ENCODE measurements at regions not wholly inside any gene's neighbourhood (a gene's known extent, or its start where the extent isn't known, plus 50 kb on each side); places are given as distances from the start of the nearest gene placed in this dataset.

GRCh38 chr22:48557473-48557872 is 1270.2 kb downstream of the BRD1 start:
- ATAC-seq: no peak
- TF ChIP-seq ZFP3 (CRISPR knock-in tag; IDR thresholded peaks at IDR 0.05) (no peak), BACH2 (CRISPR knock-in tag; IDR thresholded peaks at IDR 0.05; ENCODE audit: borderline replicate concordance) (no peak), POU6F1 (CRISPR knock-in tag; IDR thresholded peaks at IDR 0.05; ENCODE audit: borderline replicate concordance, low read depth) (no peak), ZFP30 (CRISPR knock-in tag; IDR thresholded peaks at IDR 0.05) (no peak), PATZ1 (CRISPR knock-in tag; IDR thresholded peaks at IDR 0.05; ENCODE audit: borderline replicate concordance) (no peak), TOX (CRISPR knock-in tag; IDR thresholded peaks at IDR 0.05; ENCODE audit: borderline replicate concordance) (no peak)
- TF ChIP-seq, protein P1, sequence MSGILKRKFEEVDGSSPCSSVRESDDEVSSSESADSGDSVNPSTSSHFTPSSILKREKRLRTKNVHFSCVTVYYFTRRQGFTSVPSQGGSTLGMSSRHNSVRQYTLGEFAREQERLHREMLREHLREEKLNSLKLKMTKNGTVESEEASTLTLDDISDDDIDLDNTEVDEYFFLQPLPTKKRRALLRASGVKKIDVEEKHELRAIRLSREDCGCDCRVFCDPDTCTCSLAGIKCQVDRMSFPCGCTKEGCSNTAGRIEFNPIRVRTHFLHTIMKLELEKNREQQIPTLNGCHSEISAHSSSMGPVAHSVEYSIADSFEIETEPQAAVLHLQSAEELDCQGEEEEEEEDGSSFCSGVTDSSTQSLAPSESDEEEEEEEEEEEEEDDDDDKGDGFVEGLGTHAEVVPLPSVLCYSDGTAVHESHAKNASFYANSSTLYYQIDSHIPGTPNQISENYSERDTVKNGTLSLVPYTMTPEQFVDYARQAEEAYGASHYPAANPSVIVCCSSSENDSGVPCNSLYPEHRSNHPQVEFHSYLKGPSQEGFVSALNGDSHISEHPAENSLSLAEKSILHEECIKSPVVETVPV (CRISPR knock-in tag; IDR thresholded peaks at IDR 0.05): no peak

GRCh38 chr22:48556751-48557150 is 1270.9 kb downstream of the BRD1 start:
- ATAC-seq: no peak
- no peak for TF ChIP-seq ZFP30 (CRISPR knock-in tag; IDR thresholded peaks at IDR 0.05)
- no peak for TF ChIP-seq GLIS3 (CRISPR knock-in tag; IDR thresholded peaks at IDR 0.05)
- no peak for TF ChIP-seq ARNTL (CRISPR knock-in tag; IDR thresholded peaks at IDR 0.05; ENCODE audit: borderline replicate concordance, low read depth)
- TF ChIP-seq ESRRG (CRISPR knock-in tag; IDR thresholded peaks at IDR 0.05): no peak
- no peak for TF ChIP-seq TCF4 (CRISPR knock-in tag; IDR thresholded peaks at IDR 0.05; ENCODE audit: borderline replicate concordance)
- no peak for TF ChIP-seq ZNF8 (CRISPR knock-in tag; IDR thresholded peaks at IDR 0.05)

DNA sequence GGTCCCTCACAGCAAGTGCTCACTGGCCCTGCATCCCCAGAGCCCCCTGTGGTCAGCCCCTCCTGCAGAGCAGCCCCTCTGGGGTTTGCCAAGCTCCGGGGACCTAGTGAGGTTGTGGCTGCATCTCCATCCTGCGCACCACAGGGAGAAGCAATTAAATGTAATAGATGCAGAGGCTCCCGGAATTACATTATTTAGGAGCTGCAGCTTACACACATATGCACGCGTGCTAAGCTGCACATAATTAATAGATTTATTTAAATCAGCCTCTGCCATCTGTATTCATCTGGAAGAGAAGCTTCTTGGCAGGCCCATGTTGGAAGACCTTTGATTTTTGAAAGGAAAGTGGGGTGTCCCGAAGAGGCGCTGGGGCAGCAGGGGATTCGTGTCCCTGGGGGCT is 1271.5 kb downstream of the BRD1 start:
- no peak for ATAC-seq
- TF ChIP-seq RARB (CRISPR knock-in tag; IDR thresholded peaks at IDR 0.05) (no peak), ARNTL (CRISPR knock-in tag; IDR thresholded peaks at IDR 0.05; ENCODE audit: borderline replicate concordance, low read depth) (no peak), OSR1 (CRISPR knock-in tag; IDR thresholded peaks at IDR 0.05) (no peak), BACH2 (CRISPR knock-in tag; IDR thresholded peaks at IDR 0.05; ENCODE audit: borderline replicate concordance) (no peak), GLIS3 (CRISPR knock-in tag; IDR thresholded peaks at IDR 0.05) (no peak), SNAI2 (CRISPR knock-in tag; IDR thresholded peaks at IDR 0.05) (no peak), ZFP3 (CRISPR knock-in tag; IDR thresholded peaks at IDR 0.05) (no peak), ISL1 (CRISPR knock-in tag; IDR thresholded peaks at IDR 0.05) (no peak), ZNF70 (CRISPR knock-in tag; IDR thresholded peaks at IDR 0.05) (no peak), ZNF8 (CRISPR knock-in tag; IDR thresholded peaks at IDR 0.05) (no peak), CSDC2 (CRISPR knock-in tag; IDR thresholded peaks at IDR 0.05) (no peak), TOX (CRISPR knock-in tag; IDR thresholded peaks at IDR 0.05; ENCODE audit: borderline replicate concordance) (no peak), PPARA (CRISPR knock-in tag; IDR thresholded peaks at IDR 0.05; ENCODE audit: borderline replicate concordance) (no peak), ESRRG (CRISPR knock-in tag; IDR thresholded peaks at IDR 0.05) (no peak), POU6F1 (CRISPR knock-in tag; IDR thresholded peaks at IDR 0.05; ENCODE audit: borderline replicate concordance, low read depth) (no peak), TCF4 (CRISPR knock-in tag; IDR thresholded peaks at IDR 0.05; ENCODE audit: borderline replicate concordance) (no peak), ZFP30 (CRISPR knock-in tag; IDR thresholded peaks at IDR 0.05) (no peak)
- TF ChIP-seq, protein P1 (CRISPR knock-in tag; IDR thresholded peaks at IDR 0.05): no peak
- TF ChIP-seq, protein P2, sequence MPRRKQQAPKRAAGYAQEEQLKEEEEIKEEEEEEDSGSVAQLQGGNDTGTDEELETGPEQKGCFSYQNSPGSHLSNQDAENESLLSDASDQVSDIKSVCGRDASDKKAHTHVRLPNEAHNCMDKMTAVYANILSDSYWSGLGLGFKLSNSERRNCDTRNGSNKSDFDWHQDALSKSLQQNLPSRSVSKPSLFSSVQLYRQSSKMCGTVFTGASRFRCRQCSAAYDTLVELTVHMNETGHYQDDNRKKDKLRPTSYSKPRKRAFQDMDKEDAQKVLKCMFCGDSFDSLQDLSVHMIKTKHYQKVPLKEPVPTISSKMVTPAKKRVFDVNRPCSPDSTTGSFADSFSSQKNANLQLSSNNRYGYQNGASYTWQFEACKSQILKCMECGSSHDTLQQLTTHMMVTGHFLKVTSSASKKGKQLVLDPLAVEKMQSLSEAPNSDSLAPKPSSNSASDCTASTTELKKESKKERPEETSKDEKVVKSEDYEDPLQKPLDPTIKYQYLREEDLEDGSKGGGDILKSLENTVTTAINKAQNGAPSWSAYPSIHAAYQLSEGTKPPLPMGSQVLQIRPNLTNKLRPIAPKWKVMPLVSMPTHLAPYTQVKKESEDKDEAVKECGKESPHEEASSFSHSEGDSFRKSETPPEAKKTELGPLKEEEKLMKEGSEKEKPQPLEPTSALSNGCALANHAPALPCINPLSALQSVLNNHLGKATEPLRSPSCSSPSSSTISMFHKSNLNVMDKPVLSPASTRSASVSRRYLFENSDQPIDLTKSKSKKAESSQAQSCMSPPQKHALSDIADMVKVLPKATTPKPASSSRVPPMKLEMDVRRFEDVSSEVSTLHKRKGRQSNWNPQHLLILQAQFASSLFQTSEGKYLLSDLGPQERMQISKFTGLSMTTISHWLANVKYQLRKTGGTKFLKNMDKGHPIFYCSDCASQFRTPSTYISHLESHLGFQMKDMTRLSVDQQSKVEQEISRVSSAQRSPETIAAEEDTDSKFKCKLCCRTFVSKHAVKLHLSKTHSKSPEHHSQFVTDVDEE (CRISPR knock-in tag; IDR thresholded peaks at IDR 0.05): no peak

Measured in SK-N-SH treated with all-trans-retinoic acid at 6 μM for 48 hours (cell line).